ENCODE measurements at regions not wholly inside any gene's neighbourhood (a gene's known extent, or its start where the extent isn't known, plus 50 kb on each side); places are given as distances from the start of the nearest gene placed in this dataset.

GRCh38 chr1:106646261-106646784 lies 410.2 kb upstream of the PRMT6 start:
- intact Hi-C loops (cut with DNase I; ENCODE audit: low total_unique reads), result no loop called here
- no peak overlapping the region for H3K4me3 ChIP-seq (ENCODE audit: low read depth, poor library complexity, severe bottlenecking)
- DNase-seq (ENCODE audit: low spot score in 2 of 2), result no peak
- TF ChIP-seq CTCF (IDR thresholded peaks at IDR 0.05) (no peak), POLR2A (IDR thresholded peaks at IDR 0.05) (no peak)

- WGBS, 2 donors, result 52 to 59% methylated on average over 1 of the region's 1 CpG
- intact Hi-C loops (cut with DNase I; ENCODE audit: low total_unique reads), result no loop called here
- no peak for DNase-seq (ENCODE audit: low spot score in 2 of 2)
- H3K4me3 ChIP-seq (ENCODE audit: low read depth, poor library complexity, severe bottlenecking), result no peak overlapping the region
- no peak for TF ChIP-seq POLR2A (IDR thresholded peaks at IDR 0.05)
- TF ChIP-seq CTCF (IDR thresholded peaks at IDR 0.05), result no peak
Measured at GRCh38 chr1:106646816-106647215, 409.7 kb upstream of the PRMT6 start.

- intact Hi-C loops (cut with DNase I; ENCODE audit: low total_unique reads), result no loop called here
- WGBS, 2 donors, result 61 to 73% methylated on average over 4 of the region's 4 CpGs
- no peak for DNase-seq (ENCODE audit: low spot score in 2 of 2)
- H3K4me3 ChIP-seq (ENCODE audit: low read depth, poor library complexity, severe bottlenecking), result no peak overlapping the region
- TF ChIP-seq POLR2A (IDR thresholded peaks at IDR 0.05) (no peak), CTCF (IDR thresholded peaks at IDR 0.05) (no peak)
Measured at GRCh38 chr1:106651028-106651762, 405.3 kb upstream of the PRMT6 start.

- intact Hi-C loops (cut with DNase I; ENCODE audit: low total_unique reads), result no loop called here
- H3K4me3 ChIP-seq (ENCODE audit: low read depth, poor library complexity, severe bottlenecking), result no peak overlapping the region
Measured at GRCh38 chr1:106659490-106660244, 396.8 kb upstream of the PRMT6 start.

GRCh38 chr1:106675558-106675957 lies 380.9 kb upstream of the PRMT6 start:
- no peak overlapping the region for H3K4me3 ChIP-seq (ENCODE audit: low read depth, poor library complexity, severe bottlenecking)
- 56 to 74% methylated on average over 1 of the region's 1 CpG for WGBS, 2 donors
- no peak for DNase-seq (ENCODE audit: low spot score in 2 of 2)
- TF ChIP-seq POLR2A (IDR thresholded peaks at IDR 0.05) (no peak), CTCF (IDR thresholded peaks at IDR 0.05) (no peak)
- intact Hi-C loops (cut with DNase I; ENCODE audit: low total_unique reads), result no loop called here

More at GRCh38 chr1:106659490-106660244, 396.8 kb upstream of the PRMT6 start:
- DNase-seq (ENCODE audit: low spot score in 2 of 2), result no peak
- 65 to 70% methylated on average over 6 of the region's 6 CpGs for WGBS, 2 donors
- TF ChIP-seq CTCF (IDR thresholded peaks at IDR 0.05) (no peak), POLR2A (IDR thresholded peaks at IDR 0.05) (no peak)
